ENCODE measurements at regions not wholly inside any gene's neighbourhood (a gene's known extent, or its start where the extent isn't known, plus 50 kb on each side); places are given as distances from the start of the nearest gene placed in this dataset.

DNA sequence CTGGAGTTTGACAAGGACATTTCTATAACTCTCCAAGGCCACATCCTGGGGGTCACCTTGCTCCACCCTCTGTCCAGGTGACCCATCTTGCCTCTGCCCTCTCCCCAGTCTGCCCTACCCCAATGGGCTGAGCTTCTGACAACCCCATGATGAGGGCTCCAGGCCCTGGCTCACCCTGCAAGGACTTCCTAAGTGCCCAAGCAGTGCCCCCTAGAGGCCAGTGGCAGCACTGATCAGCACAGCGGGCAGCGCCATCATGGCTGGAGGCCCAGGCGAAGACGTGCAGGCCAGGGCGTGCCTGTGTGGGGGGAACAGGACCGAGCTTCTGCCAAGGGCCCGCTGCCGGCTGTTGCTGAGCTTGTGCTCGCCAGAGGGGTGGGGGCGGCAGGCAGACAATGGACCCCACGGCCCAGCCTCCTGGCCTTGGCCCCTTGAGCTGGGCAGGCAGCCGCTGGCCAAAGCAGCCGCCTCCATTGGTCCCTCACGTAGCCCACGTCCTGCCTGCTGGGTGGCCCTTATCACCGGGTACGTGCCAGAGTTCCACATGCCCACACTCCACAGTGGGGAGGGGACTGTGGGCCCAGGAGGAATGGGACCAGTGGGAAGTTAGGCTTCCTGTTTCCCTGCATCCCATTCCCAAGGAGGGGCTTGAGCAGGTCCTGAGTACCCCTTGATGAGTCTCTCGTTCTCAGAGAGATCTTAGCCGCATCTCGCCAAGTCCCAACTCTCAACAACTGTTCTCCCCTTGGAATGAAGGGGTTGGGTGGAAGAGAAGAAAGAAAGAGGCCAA lies 64.3 kb downstream of the MRPL14 start:
- DNase-seq = no peak
- Histone ChIP-seq H2AFZ (ENCODE audit: insufficient read depth, low read depth, low read length, poor library complexity, severe bottlenecking) (no peak overlapping the region), H3K27me3 (replicated peaks in 1 of 4; ENCODE audit: control extremely low read depth in 1 of 4, control insufficient read depth in 3 of 4, insufficient read depth in 4 of 4, low read length in 3 of 4) (peaks cover 0 to 13% (median 2%) of the 10 kb centered on the region in 4 experiments), H3K4me2 (replicated peaks; ENCODE audit: low read depth, low read length, poor library complexity, severe bottlenecking) (no peak overlapping the region), H3K4me3 (ENCODE audit: control extremely low read depth in 1 of 5, extremely low read depth in 1 of 5, insufficient read depth in 1 of 5, low read depth in 2 of 5, low read length in 4 of 5) (no peak overlapping the region), H3K9ac (ENCODE audit: low read length) (no peak overlapping the region), H3K79me2 (ENCODE audit: control insufficient read depth, insufficient read depth, low read length) (no peaks in the 10 kb centered on the region), H3K9me3 (ENCODE audit: control extremely low read depth in 1 of 3, control insufficient read depth in 2 of 3, insufficient read depth in 1 of 3, low read length in 2 of 3) (peaks cover 0 to 22% (median 4%) of the 10 kb centered on the region in 3 donors), H3K4me1 (ENCODE audit: control insufficient read depth in 2 of 2, insufficient read depth in 2 of 2, low read length in 2 of 2) (no peaks in the 10 kb centered on the region), H3K36me3 (replicated peaks in 1 of 2; ENCODE audit: control extremely low read depth in 1 of 2, control insufficient read depth in 1 of 2, extremely low read depth in 1 of 2, insufficient read depth in 2 of 2, low read length in 1 of 2) (no peaks in the 10 kb centered on the region), H3K27ac (ENCODE audit: low read length in 2 of 2) (no peak overlapping the region), H4K20me1 (ENCODE audit: control insufficient read depth, insufficient read depth, low read length, poor library complexity, severe bottlenecking) (no peaks in the 10 kb centered on the region)
- Mint-ChIP-seq H3K27ac (no peak overlapping the region), H3K4me1 (no peaks in the 10 kb centered on the region), H3K27me3 (peaks cover 14% of the 10 kb centered on the region), H3K4me3 (no peak overlapping the region), H3K9me3 (ENCODE audit: insufficient read depth) (peaks cover 4% of the 10 kb centered on the region)
- TF ChIP-seq, protein P1, sequence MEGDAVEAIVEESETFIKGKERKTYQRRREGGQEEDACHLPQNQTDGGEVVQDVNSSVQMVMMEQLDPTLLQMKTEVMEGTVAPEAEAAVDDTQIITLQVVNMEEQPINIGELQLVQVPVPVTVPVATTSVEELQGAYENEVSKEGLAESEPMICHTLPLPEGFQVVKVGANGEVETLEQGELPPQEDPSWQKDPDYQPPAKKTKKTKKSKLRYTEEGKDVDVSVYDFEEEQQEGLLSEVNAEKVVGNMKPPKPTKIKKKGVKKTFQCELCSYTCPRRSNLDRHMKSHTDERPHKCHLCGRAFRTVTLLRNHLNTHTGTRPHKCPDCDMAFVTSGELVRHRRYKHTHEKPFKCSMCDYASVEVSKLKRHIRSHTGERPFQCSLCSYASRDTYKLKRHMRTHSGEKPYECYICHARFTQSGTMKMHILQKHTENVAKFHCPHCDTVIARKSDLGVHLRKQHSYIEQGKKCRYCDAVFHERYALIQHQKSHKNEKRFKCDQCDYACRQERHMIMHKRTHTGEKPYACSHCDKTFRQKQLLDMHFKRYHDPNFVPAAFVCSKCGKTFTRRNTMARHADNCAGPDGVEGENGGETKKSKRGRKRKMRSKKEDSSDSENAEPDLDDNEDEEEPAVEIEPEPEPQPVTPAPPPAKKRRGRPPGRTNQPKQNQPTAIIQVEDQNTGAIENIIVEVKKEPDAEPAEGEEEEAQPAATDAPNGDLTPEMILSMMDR (IDR thresholded peaks at IDR 0.05) = no peak
- no peak for TF ChIP-seq EZH2 (IDR thresholded peaks at IDR 0.05; ENCODE audit: borderline replicate concordance, insufficient read depth, low read depth, low read length, poor library complexity, severe bottlenecking)
- no peak for ATAC-seq (ENCODE audit: low read depth)
- CTCF ChIA-PET = interaction anchor here (0.9 to 2.0 kb wide), 3 partner anchors 12 to 17 kb away, joined by 4 to 6 read pairs (median 5); no protein-coding TSS in a partner anchor
- intact Hi-C loops (cut with micrococcal nuclease) = no loop called here
- POLR2A ChIA-PET = no interaction called here
- WGBS (ENCODE audit: insufficient coverage) = 97% methylated on average over 17 of the region's 20 CpGs

DNA sequence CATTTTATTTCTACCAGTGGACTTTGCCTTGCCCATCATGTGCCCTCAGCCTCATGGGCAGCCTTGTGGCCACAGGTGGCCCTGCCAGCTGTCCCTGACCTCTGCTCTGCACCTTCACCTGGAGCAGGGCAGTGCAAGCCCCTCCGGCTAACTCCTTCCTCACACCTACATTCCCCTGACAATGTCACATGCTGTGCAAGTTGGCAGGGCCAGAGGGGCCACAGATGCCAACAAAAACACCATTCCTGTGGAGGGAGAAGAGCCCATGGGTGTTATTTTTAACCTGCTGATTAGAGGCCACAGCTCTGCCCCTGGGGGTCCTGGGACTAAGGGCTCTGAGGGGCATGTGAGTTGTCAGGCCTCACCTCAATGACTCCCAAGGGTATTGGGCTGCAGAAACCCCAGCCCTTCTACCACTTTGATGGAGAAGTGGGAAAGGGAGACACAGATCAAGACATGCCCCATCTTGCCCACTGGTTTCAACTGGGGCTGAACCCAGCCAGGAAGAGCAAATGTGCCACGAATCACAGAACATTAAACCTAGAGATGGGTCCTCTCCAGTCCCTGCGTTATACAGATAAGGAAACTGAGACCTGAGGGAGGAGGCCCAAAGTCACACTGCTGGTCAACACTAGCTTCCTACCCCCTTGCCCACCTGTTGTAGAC lies 65.0 kb downstream of the MRPL14 start:
- H3K27me3 Mint-ChIP-seq = peaks cover 19% of the 10 kb centered on the region
- no peak for DNase-seq
- H3K27me3 ChIP-seq (replicated peaks in 1 of 4; ENCODE audit: control extremely low read depth in 1 of 4, control insufficient read depth in 3 of 4, insufficient read depth in 4 of 4, low read length in 3 of 4) = peaks cover 0 to 13% (median 2%) of the 10 kb centered on the region in 4 experiments
- no peak overlapping the region for H3K27ac ChIP-seq (ENCODE audit: low read length in 2 of 2)
- no peak for TF ChIP-seq EZH2 (IDR thresholded peaks at IDR 0.05; ENCODE audit: borderline replicate concordance, insufficient read depth, low read depth, low read length, poor library complexity, severe bottlenecking)
- TF ChIP-seq, protein P1 (IDR thresholded peaks at IDR 0.05) = no peak
- intact Hi-C loops (cut with micrococcal nuclease) = no loop called here
- no peak overlapping the region for H3K4me2 ChIP-seq (replicated peaks; ENCODE audit: low read depth, low read length, poor library complexity, severe bottlenecking)
- ATAC-seq (ENCODE audit: low read depth) = no peak
- peaks cover 4% of the 10 kb centered on the region for H3K9me3 Mint-ChIP-seq (ENCODE audit: insufficient read depth)
- WGBS (ENCODE audit: insufficient coverage) = 94% methylated on average over 3 of the region's 3 CpGs
- no peak overlapping the region for H3K27ac Mint-ChIP-seq
- no peaks in the 10 kb centered on the region for H3K36me3 ChIP-seq (replicated peaks in 1 of 2; ENCODE audit: control extremely low read depth in 1 of 2, control insufficient read depth in 1 of 2, extremely low read depth in 1 of 2, insufficient read depth in 2 of 2, low read length in 1 of 2)
- H3K9me3 ChIP-seq (ENCODE audit: control extremely low read depth in 1 of 3, control insufficient read depth in 2 of 3, insufficient read depth in 1 of 3, low read length in 2 of 3) = peaks cover 0 to 22% (median 4%) of the 10 kb centered on the region in 3 donors
- H2AFZ ChIP-seq (ENCODE audit: insufficient read depth, low read depth, low read length, poor library complexity, severe bottlenecking) = no peak overlapping the region
- no peaks in the 10 kb centered on the region for H3K4me1 ChIP-seq (ENCODE audit: control insufficient read depth in 2 of 2, insufficient read depth in 2 of 2, low read length in 2 of 2)
- H3K4me3 ChIP-seq (ENCODE audit: control extremely low read depth in 1 of 5, extremely low read depth in 1 of 5, insufficient read depth in 1 of 5, low read depth in 2 of 5, low read length in 4 of 5) = no peak overlapping the region
- no peak overlapping the region for H3K9ac ChIP-seq (ENCODE audit: low read length)
- no peak overlapping the region for H3K4me3 Mint-ChIP-seq
- H3K79me2 ChIP-seq (ENCODE audit: control insufficient read depth, insufficient read depth, low read length) = no peaks in the 10 kb centered on the region
- CTCF ChIA-PET = interaction anchor here (1.8 to 2.0 kb wide), 2 partner anchors 13 to 17 kb away, joined by 5 to 6 read pairs; no protein-coding TSS in a partner anchor
- POLR2A ChIA-PET = no interaction called here
- no peaks in the 10 kb centered on the region for H4K20me1 ChIP-seq (ENCODE audit: control insufficient read depth, insufficient read depth, low read length, poor library complexity, severe bottlenecking)
- no peaks in the 10 kb centered on the region for H3K4me1 Mint-ChIP-seq

Measured in B cell (primary cell).